ENCODE measurements at regions not wholly inside any gene's neighbourhood (a gene's known extent, or its start where the extent isn't known, plus 50 kb on each side); places are given as distances from the start of the nearest gene placed in this dataset.

GRCh38 chr20:52389606-52390005, 198.0 kb upstream of the ZFP64 start:
- Histone ChIP-seq H3K27ac (no peak overlapping the region), H3K27me3 (no peaks in the 10 kb centered on the region), H3K36me3 (no peaks in the 10 kb centered on the region), H3K4me1 (ENCODE audit: low read depth) (no peaks in the 10 kb centered on the region), H3K9me3 (ENCODE audit: low read depth) (no peaks in the 10 kb centered on the region), H3K4me3 (no peak overlapping the region)
- no peak for DNase-seq (ENCODE audit: low read depth in 1 of 2, low spot score in 1 of 2)
- TF ChIP-seq, protein P1, sequence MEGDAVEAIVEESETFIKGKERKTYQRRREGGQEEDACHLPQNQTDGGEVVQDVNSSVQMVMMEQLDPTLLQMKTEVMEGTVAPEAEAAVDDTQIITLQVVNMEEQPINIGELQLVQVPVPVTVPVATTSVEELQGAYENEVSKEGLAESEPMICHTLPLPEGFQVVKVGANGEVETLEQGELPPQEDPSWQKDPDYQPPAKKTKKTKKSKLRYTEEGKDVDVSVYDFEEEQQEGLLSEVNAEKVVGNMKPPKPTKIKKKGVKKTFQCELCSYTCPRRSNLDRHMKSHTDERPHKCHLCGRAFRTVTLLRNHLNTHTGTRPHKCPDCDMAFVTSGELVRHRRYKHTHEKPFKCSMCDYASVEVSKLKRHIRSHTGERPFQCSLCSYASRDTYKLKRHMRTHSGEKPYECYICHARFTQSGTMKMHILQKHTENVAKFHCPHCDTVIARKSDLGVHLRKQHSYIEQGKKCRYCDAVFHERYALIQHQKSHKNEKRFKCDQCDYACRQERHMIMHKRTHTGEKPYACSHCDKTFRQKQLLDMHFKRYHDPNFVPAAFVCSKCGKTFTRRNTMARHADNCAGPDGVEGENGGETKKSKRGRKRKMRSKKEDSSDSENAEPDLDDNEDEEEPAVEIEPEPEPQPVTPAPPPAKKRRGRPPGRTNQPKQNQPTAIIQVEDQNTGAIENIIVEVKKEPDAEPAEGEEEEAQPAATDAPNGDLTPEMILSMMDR (IDR thresholded peaks at IDR 0.05; ENCODE audit: low read depth, low read length): no peak

- Histone ChIP-seq H3K27me3 (no peaks in the 10 kb centered on the region), H3K4me1 (ENCODE audit: low read depth) (no peaks in the 10 kb centered on the region), H3K27ac (no peak overlapping the region), H3K4me3 (no peak overlapping the region), H3K36me3 (no peaks in the 10 kb centered on the region), H3K9me3 (ENCODE audit: low read depth) (no peaks in the 10 kb centered on the region)
- TF ChIP-seq, protein P1 (IDR thresholded peaks at IDR 0.05; ENCODE audit: low read depth, low read length): no peak
- no peak for DNase-seq (ENCODE audit: low read depth in 1 of 2, low spot score in 1 of 2)
Measured at GRCh38 chr20:52383995-52384621, 192.5 kb upstream of the ZFP64 start.

DNA sequence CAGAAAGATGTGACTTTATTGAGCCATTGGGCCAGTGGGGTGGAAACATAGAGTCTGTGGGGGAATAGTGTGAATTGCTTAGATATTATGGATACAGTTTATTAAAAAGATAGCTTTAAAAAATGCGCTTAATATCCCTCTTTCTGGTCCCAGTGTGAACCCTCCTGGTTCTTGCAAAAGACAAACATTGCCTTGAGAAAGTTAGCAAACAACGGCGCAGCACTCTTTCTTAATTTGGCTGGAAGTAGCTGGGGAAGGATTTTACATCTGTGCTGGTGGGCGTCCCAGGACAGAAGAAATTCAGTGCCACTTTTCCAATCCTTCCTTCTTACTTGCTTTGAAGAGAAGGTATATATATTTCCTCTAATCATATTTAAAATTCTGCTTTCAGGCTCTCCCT, 191.4 kb upstream of the ZFP64 start:
- Histone ChIP-seq H3K36me3 (no peaks in the 10 kb centered on the region), H3K4me3 (no peak overlapping the region), H3K4me1 (ENCODE audit: low read depth) (no peaks in the 10 kb centered on the region), H3K27ac (no peak overlapping the region), H3K27me3 (no peaks in the 10 kb centered on the region), H3K9me3 (ENCODE audit: low read depth) (no peaks in the 10 kb centered on the region)
- TF ChIP-seq, protein P1 (IDR thresholded peaks at IDR 0.05; ENCODE audit: low read depth, low read length): no peak
- DNase-seq (ENCODE audit: low read depth in 1 of 2, low spot score in 1 of 2): no peak

DNA sequence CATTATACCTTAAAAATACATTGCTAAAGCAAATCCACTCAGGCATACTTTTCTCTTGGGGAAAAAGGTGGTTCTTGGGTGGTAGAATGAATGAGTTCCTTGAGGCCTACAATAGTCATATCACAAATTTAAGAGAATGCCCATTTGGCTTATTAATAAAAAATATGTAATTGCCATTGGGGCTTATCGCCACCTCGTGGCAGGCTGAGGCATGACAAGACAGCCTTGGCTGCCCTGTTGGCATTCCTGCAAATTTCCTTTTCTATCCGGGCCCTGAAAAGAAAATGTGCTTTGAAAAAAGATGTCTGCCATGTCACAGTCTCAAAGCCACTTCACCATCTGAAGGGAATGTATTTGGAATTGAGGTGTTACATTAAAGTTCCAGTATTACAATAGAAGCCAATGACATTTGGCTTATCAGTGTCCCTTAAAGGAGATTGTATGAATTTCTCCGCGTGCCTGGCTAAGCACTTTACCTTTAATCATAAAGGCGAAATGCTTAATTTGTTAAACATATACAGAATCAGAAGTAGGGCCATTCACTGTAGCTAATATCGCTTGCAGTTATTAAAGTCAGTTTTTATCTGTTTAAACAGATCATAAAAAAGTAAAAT, 188.3 kb upstream of the ZFP64 start:
- TF ChIP-seq, protein P1 (IDR thresholded peaks at IDR 0.05; ENCODE audit: low read depth, low read length): peak; percentile 96
- H3K27ac ChIP-seq: no peak overlapping the region
- no peaks in the 10 kb centered on the region for H3K4me1 ChIP-seq (ENCODE audit: low read depth)
- H3K9me3 ChIP-seq (ENCODE audit: low read depth): no peaks in the 10 kb centered on the region
- no peak overlapping the region for H3K4me3 ChIP-seq
- H3K27me3 ChIP-seq: no peaks in the 10 kb centered on the region
- no peaks in the 10 kb centered on the region for H3K36me3 ChIP-seq
- peak; percentile 46 to 51 for DNase-seq (ENCODE audit: low read depth in 1 of 2, low spot score in 1 of 2)

DNA sequence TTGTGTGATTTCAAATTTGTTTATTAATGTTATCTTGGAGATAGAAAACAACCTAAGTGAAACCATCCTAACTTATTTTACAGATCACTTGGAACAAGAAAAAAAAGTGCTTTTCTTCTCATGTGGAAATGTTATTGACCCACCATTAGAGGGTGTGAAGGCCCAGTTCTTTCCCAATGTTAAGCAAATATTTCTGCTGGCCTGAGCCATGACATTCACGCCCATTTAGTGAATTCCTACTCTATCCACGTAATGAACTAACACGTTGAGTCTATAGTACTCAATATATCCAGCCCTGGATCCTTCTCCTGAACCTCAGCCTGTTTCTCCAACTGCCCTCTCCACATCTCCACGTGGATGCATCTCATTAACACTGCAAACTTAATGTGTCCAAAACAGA, 180.6 kb upstream of the ZFP64 start:
- Histone ChIP-seq H3K36me3 (no peaks in the 10 kb centered on the region), H3K9me3 (ENCODE audit: low read depth) (no peaks in the 10 kb centered on the region), H3K4me1 (ENCODE audit: low read depth) (no peaks in the 10 kb centered on the region), H3K4me3 (no peak overlapping the region), H3K27me3 (no peaks in the 10 kb centered on the region), H3K27ac (no peak overlapping the region)
- TF ChIP-seq, protein P1 (IDR thresholded peaks at IDR 0.05; ENCODE audit: low read depth, low read length): no peak
- DNase-seq (ENCODE audit: low read depth in 1 of 2, low spot score in 1 of 2): no peak

Data from cardiac muscle cell (in vitro differentiated cells and primary cell).